VCaP (cell line): ENCODE measurements at regions not wholly inside any gene's neighbourhood (a gene's known extent, or its start where the extent isn't known, plus 50 kb on each side); places are given as distances from the start of the nearest gene placed in this dataset.

Source experiments
- H3K27ac ChIP-seq: fragments of 450-650 bp; 2 replicates; pipeline ENCODE4 v1.5.1; 2017
- TF ChIP-seq, protein P1 (sequence below): fragments of 450-650 bp; conservative IDR thresholded peaks from 2 replicates; pipeline ENCODE4 v1.5.1; 2017; ENCODE audit warnings: mild to moderate bottlenecking, moderate library complexity

DNA sequence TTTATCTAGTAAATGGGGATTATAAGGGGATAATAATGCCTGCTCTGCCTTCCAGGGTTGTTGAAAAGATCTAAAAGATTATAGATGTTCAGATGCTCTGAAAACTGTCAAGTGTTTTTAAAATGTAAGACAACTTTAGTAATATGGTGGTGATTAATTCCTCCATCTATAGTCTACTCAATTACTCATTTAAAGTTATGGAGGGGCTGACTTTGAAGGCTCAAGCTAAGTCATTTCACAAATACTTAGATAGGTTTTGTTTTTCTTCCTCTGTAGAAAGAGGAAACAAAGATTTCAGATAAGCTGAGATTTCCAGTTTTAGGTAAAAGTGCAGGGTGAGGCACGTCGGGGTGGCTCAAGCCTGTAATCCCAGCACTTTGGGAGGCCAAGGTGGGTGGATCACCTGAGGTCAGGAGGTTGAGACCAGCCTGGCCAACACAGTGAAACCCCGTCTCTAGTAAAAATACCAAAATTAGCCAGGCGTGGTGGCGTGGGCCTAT is 50.5 kb upstream of the PIM1 start:
- H3K27ac ChIP-seq = no peak overlapping the region
- TF ChIP-seq, protein P1, sequence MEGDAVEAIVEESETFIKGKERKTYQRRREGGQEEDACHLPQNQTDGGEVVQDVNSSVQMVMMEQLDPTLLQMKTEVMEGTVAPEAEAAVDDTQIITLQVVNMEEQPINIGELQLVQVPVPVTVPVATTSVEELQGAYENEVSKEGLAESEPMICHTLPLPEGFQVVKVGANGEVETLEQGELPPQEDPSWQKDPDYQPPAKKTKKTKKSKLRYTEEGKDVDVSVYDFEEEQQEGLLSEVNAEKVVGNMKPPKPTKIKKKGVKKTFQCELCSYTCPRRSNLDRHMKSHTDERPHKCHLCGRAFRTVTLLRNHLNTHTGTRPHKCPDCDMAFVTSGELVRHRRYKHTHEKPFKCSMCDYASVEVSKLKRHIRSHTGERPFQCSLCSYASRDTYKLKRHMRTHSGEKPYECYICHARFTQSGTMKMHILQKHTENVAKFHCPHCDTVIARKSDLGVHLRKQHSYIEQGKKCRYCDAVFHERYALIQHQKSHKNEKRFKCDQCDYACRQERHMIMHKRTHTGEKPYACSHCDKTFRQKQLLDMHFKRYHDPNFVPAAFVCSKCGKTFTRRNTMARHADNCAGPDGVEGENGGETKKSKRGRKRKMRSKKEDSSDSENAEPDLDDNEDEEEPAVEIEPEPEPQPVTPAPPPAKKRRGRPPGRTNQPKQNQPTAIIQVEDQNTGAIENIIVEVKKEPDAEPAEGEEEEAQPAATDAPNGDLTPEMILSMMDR = no peak
